NCI-H2029 (cell line): ENCODE measurements at regions not wholly inside any gene's neighbourhood (a gene's known extent, or its start where the extent isn't known, plus 50 kb on each side); places are given as distances from the start of the nearest gene placed in this dataset.
A peak's percentile ranks its signal among the peaks of the same experiment; 100 is the strongest.

ENCODE experiments used
- DNase-seq: peaks from one replicate; lab custom pipeline; 2025; lab: John Stamatoyannopoulos, UW

GRCh38 chr5:172569861-172570558, 71.1 kb upstream of the NEURL1B start:
- no peak for DNase-seq

GRCh38 chr5:172568308-172568910, 72.7 kb upstream of the NEURL1B start:
- no peak for DNase-seq

DNA sequence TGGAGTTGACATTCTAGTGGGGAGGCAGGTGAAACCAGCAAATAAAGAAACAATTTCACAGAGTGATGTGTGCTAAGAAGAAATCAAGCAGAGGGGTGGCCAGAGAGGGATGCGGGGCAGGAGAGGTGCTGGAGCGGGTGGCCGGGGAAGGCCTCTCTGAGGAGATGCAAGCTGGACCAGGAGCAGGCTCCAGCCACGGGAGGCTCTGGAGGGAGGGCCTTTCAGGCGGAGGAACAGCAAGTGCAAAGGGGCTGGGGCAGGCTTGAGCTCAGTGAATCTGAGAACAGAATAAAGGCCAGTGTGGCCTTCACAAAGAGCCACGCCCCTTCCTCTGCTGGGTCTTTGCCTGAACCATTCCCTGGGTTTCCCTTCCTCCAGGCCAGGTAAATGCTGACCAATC, 73.2 kb upstream of the NEURL1B start:
- DNase-seq, result no peak

DNA sequence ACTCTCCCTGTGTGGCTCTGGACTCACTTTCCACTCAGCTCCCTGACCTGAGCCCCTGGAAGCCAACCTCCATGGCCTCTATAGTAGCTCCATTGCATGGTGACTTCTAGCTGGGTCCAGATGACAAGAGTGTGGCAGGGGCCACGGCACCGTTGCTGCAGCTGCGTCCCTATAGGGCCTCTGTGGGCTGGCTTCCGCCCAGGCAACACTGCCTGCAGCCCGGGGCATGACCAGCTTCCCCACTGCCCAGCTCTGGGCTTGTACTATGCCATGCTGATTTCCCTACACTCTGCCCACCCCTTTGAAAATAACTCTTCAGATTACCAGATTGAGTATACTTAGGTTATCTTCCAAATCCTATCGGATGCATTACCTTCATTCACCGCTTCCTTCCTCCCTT, 73.8 kb upstream of the NEURL1B start:
- no peak for DNase-seq

GRCh38 chr5:172565931-172566665, 75.0 kb upstream of the NEURL1B start:
- DNase-seq, result no peak

GRCh38 chr5:172565455-172565854, 75.6 kb upstream of the NEURL1B start:
- no peak for DNase-seq

GRCh38 chr5:172564883-172565282, 76.2 kb upstream of the NEURL1B start:
- DNase-seq, result peak; percentile 60

GRCh38 chr5:172564188-172564587, 76.9 kb upstream of the NEURL1B start:
- DNase-seq, result peak; percentile 97

- DNase-seq, result no peak
Observed at GRCh38 chr5:172562443-172562842, 78.6 kb upstream of the NEURL1B start.

- DNase-seq, result no peak
Observed at GRCh38 chr5:172561151-172561550, 79.9 kb upstream of the NEURL1B start.

DNA sequence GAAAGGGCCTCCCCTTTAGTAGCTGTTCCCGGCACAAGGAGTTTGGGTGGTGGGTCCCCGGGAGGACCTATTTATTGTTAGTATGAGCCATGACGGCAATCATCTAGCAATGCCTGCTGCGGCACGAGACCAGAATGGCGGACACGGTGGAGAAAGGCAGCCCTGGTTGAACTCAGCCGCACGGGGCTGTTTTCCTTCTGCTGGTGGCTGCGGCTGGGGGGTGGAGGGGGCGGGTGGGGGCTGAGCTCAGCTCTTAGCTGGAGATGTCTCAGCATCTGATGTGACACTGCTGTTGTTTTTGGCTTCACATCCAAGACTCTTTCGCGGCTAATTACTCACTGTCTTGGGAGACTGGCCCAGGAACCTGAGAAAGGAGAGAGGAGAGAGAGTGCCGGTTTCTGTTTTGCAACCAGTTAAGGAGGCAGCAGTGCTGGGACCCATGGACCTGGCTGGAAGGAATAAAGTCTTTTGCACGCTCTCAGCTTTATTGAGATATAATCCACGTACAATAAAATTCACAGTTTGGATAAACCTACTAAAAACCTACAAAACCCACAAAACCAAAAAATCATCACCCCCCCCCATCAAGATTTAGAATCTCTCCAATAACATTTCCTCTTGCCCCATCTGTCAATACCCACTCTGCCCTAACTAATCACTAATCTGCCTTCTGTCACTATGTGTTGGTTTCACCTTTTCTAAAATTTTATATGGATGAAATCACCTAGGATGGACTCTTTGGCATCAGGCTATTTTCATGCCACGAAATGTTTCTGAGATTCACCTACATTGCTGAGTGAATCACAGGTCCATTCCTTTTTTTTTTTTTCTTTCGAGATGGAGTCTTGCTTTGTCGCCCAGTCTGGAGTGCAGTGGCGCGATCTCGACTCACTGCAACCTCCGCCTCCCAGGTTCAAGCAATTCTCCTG, 81.8 kb upstream of the NEURL1B start:
- DNase-seq, result no peak

DNA sequence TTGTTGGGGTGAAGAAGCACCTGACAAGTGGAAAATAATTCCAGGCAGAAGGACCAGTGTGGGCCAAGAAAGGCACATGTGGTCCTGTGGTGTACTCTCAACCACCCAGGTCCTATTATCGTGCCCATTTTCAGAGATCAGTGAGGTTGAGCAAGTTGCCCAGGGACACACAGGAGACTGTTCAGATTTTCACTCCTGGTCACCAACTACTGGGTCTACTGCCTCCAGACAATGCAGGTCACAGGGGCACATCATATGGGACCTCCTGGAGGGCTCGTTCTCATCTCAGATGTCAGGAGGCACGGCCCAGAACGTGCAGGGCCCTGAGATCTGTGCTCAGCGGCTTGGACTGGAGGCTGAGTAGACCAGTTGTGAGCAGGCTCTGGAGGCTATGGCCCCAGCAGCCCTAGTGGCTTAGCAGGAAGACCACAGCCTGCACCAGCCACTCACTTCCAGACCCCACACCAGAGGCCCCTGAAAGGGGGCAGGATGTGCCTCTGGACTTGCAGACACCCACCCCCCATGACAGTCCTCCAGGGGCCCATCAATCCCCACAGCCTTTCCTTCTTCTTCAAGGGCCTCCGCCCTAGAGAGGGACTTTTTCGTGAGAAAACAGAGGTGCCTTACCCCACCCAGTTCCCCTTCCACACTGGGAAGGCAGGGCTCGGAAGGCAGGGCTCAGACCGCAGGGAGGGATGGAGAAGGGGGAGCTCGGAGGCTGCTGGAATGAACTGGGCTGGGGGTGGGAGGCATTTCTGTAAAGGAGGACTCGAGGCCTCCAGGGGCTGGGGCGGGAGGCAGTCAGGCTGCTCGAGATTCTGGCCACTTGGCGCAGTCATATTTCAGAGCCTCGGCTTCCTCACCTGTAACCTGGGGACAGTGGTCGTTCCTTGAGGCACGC, 82.7 kb upstream of the NEURL1B start:
- no peak for DNase-seq

DNA sequence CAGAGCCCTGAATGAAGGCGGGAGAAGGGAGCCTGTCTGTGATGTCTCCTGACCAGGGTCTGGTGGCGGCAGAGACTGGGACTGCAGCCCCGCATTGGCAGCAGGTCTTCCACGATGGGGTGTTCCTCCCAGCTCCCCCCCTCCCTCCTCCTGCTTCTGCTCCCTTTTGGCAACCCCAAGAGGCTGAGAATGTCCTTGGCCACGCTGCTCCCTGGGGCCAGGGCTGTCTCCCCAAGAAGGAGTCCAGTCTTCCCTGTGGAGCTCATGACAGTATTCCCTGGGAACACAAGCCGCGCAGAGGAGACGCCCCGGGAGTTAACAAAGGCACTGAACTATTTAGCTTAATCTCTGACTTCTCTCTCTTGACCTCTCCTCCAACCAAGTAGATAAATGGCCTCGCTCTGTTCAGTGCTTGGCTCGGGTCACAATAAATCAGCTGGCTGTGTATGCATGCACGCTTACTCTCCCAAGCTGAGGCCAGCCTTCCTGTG, 84.0 kb upstream of the NEURL1B start:
- DNase-seq, result no peak

- DNase-seq, result no peak
Observed at GRCh38 chr5:172556262-172556661, 84.8 kb upstream of the NEURL1B start.

- DNase-seq, result no peak
Observed at GRCh38 chr5:172554562-172554961, 86.5 kb upstream of the NEURL1B start.

- DNase-seq, result no peak
Observed at GRCh38 chr5:172553903-172554302, 87.2 kb upstream of the NEURL1B start.

- no peak for DNase-seq
Observed at GRCh38 chr5:172553167-172553566, 87.9 kb upstream of the NEURL1B start.

GRCh38 chr5:172550996-172551395, 90.1 kb upstream of the NEURL1B start:
- no peak for DNase-seq

DNA sequence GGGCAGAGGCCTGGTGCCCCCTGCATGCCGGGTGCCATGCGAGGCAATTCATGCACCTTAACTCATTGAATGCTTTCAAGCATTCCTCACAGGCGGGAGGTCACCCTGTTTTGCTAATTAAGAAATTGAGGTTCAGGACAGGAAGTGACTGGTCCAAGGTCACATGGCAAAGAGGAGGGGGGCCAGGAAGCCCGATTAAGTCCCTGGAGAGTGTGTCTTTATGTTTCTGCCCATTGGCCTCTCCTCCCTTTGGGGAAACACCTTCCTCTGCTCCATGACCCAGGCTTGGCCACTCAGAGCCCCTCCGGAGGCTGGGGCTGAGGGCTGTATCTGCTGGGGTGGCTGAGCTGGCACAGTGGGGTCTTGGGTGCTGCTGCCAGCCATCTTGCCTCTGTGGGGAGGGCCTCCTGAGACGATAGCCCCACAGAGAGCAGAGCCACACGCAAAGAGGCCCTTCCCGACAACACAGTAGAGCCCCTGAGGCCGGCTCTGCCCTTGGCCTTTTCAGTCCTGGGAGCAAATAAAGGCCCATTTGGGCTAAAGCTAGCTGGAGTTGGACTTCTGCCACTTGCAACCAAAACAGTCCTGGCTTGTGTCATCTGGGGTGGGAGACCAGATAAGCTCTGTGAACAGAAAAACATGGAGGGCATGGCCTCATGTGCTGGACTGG, 90.8 kb upstream of the NEURL1B start:
- no peak for DNase-seq

DNA sequence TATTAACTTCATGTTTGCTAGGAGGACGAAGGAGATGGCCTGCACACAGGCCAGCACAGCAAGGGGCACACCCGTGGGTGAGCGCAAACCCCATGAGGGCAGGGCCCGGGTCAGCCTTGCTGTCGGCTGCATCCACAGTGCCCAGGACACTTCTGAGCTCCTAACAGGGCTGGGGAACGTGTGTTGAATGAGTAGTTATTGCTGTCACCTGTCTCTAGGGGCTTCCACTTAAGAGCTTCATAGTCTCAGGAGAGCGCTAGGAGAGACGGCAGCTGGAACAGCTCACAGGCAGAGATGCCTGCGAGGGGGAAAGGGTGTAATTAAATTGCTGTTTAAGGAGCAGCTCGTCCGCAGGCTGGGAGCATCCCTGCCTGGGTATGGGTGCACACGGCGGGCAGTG, 91.4 kb upstream of the NEURL1B start:
- no peak for DNase-seq
